RKO (cell line): ENCODE measurements at regions not wholly inside any gene's neighbourhood (a gene's known extent, or its start where the extent isn't known, plus 50 kb on each side); places are given as distances from the start of the nearest gene placed in this dataset.

Source experiments
- DNase-seq: peaks from one replicate; pipeline ENCODE4 v3.0.0-alpha.2; 2016; ENCODE audit warnings: low spot score

DNA sequence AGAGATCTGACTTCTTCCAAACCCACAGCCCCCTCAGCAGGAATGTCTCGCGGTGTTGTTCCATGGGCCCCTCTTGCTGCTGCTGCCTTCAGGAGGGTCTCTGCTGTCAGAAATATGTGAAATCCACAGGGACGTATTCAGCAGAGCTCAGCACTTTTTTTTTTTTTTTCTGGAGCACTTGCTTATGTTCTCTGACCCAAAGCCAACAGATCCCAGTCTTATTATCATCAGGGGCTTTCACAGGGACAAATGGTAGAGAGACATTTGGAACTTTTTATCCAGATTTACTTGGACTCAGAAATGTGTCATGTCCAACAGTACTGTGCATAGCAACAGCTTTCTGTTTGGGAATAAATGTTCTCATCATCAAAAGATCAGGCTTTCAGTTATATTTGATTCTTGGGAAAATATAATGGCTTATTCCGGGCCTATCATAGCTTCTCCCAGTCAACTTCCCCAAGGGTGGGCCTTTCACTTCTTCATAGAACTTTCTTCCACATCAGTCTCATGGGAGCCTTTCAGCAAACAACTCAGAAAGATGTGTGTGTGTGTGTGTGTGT lies 332.7 kb downstream of the ZNF536 start:
- DNase-seq = no peak

DNA sequence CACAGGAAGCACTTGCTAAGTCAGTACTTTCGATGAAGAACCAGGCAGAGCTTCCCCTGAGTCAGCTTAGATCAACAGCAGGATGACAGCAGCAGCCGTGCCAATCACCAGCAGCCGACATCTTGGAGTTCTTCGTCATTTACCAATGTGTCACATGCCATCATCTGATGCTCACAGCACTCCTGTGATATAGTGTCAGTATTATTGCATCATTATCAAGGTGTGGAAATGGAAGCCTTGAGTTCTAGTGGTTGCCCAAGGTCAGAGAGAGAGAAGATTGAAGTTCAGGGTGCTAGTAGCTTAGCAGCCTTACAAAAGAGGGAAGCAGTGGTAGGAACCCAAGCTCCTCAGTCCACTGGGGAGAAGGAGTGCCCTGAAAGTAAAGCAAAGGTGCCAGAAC lies 331.5 kb downstream of the ZNF536 start:
- DNase-seq = peak; percentile 33

DNA sequence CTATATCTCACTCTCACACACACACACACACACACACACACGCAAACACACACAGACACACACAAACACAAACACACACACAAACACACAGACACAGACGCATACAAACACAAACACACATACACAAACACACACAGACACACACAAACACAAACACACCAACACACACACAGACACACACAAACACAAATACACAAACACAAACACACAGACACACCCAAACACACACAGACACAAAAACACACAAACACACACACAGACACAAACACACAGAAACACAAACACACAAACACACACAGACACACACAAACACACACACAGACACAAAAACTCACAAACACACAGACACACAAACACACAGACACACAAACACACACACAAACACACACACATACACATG lies 329.0 kb downstream of the ZNF536 start:
- DNase-seq = no peak

DNA sequence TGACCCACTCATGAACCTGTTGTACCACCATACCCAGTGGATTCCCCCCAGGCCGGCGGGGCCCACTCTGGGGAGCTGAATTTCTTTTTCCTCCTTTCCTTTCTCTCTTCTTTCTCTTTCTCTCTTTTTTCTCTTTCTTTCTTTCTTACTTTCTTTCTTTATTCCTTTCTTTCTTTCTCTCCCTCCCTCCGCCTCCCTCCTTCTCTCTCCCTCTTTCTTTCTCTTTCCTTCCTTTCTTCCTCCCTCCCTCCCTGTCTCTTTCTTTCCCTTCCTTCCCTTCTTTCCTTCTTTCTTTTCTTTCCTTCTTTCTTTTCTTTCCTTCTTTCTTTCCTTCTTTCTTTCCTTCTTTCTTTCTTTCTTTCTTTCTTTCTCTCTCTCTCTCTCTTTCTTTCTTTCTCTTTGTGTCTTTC lies 327.7 kb downstream of the ZNF536 start:
- no peak for DNase-seq

DNA sequence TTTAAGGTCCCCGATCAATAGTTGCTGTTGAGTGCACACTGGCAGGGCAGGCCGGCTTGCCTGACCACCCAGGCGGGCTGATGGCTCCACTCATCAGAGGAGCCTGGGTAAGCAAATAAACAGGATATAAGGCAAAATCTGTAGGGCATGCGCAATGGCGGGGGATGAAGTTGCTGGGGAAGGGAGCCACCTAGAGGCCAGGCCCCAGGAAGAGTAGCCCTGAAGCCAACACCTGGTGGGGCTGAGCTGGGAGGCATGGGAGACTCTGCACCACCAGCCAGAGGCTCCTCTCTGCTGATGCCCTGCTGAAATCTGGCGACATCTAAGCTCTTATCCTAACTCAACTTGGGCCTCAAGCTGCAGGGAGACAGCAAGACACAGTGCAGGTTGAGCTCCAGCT lies 324.3 kb downstream of the ZNF536 start:
- peak; percentile 3 for DNase-seq

DNA sequence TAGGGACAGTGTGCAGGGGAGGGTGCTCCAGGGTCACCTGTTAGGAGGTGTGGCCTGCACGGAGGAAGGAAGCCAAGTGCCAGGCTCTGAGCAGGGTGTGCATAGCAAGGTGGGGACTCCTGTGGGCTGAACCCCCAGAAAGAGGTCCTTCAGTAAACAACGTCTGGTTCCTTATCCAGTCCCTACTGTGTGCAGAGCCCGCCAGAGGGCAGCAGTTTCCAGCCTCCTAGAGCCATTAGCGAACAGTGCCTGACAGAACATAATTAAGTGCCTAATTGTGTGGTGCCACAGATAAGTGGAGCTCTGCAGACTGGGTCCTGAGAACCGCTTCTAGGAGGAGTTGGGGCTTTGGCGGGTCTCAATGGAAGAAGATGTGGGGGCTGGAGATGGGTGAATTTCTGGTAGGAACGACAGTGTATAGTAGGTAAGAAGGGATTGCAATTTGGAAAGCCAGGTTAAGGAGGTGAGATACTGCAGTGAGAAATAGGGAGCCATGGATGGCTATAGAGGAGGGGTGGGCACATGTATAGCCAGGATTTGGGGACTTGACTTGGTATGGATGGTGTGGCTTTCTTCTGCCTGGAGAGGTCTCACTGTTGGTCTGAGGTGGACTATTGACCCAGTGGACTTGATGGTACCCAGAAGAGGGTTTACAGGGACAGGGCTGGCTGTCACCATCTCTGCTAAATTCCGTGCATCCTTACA lies 323.1 kb downstream of the ZNF536 start:
- peak; percentile 29 for DNase-seq

DNA sequence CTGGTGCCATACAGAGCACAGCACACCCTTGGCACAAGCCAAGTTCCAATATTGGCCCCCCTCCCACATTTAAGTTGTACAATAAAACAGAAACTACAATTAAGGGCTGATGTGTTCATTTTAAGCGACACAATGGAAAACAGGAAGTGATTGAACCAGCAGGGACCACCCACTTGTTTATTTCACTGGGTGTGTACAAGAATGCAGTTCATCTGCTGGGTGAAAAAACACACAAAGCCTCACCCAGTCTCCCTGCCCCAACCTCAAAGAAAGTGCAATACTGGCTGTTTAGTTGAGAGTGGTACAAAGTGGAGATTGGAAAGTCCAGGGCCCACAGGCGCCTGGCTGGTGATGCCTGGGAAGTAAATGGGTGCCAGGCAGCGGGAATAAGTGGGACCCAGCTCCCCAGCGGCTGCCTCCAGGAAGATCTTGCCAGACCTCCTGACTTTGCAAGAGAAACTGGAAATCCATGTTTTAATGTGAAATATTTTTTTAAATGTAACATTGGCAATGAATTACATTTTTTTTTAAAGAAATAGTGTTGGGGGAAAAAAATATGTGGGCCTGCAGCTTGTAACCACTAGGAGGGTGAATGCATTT lies 322.1 kb downstream of the ZNF536 start:
- no peak for DNase-seq

DNA sequence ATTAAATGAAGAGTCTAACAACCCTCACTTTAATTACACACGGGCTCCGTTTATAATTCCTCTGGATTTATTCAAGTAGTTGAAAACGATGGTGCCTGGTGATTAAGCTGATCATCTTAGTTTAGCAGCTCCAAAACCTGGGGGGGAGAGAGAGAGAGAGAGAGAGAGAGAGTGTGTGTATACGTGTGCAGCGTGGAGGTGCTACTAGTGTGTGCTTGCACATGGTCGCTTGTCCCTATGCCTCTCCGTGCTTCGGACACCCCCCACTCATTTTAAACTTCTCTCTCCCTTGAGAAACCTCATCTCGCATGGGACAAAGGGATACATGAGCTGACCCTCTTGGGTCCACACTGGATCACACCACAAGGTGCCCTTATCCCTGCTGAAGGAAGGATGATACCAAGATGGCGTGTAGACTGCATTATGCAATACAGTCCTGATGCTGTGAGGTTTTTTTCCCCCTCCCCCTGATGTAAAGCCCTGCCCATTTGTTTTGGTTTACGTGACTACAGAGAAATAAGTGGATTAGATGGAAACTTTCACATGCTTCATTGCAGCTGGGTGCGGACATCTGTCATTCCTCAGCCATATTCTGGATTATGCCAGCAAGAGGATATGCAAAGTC lies 320.8 kb downstream of the ZNF536 start:
- DNase-seq = no peak

DNA sequence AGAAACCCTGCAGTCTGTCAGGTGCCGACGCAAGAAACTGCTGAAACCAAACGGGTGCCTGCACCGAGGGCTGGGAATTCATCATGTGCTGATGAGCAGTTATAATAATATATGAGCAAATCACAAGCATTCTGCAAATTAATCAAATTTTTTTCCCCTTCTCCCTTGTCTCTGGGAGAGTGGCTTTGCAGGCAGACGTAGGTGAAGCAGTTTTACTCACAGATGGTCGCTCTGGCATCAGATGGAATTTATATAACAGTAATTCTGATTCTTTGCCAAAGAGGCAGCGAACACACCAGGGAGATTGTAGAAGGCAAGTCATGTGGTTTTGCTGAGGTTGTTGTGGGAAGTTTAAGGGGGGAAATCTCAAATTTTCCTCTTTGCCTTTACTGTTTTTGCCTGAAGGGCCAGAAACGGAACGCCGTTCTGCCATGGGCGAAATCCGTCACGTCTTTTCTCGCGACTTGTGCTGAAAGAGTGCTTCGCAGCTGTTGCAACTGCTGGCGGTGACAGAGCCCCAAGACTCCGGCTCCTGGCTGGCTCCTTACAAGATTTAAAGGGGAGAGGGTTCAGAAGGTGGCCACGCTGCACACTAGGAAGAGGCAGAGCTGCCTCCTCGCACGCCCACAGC lies 320.1 kb downstream of the ZNF536 start:
- DNase-seq = no peak

DNA sequence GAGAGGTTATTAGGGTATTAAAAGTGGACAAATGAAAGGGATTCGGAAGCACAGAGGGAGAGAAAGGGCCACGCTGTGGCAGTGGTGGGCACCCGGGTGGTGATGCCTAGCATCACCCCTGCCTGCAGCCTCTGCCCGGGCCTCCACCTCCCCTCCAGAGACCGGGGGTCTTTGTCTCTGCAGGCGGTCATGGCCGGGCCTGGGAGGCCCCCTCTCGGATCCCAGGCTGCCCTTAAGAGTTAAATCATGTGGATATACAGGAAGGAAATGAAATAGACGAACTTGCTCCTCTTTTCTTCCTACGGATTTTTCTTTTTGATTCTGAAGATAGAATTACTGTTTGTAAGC lies 319.6 kb downstream of the ZNF536 start:
- no peak for DNase-seq

DNA sequence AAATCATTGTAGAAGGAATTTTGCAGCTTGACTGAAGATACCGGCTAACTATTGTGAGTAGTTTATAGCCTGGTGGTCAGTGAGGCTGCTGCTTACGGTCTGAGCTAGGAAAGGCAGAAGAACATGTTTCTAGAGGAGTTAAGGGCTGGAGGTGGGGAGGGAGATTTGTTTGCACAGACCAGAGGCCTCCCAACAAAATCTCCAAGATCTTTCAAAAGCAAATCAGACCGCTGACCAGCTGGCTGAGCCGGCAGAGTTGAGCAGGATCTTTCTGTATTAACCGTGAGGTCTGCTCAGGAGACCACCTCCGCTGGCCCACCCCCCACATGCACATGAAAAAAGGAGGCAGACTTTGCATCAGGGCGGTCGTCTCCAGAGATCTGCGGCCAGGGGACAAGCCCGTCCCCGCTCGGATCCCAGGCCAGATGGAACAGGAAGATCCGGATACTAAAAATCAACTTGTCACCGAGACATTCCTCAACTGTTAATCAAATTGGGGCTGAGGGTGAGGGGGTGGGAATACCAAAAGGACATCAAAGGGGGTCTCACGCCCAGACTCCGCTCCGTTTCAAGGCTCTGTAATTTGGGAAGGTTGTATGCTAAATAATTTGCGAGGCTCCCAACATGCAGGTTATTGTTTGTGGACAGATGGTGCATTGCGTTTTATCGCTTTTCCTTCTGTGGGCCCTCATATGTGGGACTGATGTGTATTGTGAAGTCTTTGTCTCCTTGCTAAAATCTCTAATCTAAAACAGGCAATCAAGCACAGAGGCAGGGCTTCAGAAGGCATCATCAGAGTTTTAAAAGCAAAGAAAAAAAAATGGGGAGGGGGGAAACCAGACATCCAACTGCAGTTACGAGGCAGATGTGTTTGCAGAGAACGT lies 319.0 kb downstream of the ZNF536 start:
- no peak for DNase-seq

DNA sequence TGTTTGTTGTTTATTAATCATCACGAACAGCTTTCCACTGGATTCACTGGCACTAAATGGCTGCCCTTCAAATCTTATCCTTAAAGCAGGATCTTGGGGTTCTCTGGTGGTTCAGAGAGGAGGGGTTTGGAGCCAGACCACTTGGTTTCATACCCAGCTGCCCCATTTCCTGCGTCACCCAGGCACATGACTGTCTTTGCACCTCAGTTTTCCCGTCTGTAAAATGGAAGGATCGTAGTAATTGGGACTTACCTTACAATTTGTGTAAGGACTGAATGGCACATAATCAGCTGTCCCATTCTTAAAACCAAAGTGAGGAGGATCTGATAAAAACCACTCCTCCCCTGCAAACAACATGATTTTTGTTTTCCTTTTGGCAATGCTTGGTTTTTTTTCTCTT lies 318.3 kb downstream of the ZNF536 start:
- no peak for DNase-seq

DNA sequence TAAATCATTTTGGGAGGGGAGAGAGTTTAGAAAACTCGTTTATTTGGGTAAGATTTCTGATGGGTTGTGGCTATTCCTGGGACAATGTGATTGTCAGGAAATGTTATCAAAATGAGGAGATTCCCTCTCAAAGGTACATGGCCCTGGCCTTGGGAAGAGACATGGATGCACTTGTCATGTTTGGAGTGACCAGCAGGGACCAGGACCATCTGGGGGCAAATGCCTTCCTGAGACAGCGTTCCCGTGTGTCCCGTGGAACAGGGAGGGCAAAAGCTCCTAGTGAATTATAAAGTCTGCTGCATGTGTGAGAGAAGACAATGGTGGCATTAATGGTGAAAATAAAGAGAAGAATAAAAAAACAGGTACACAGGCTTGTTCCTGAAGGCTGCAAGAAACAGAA lies 317.3 kb downstream of the ZNF536 start:
- DNase-seq = no peak

DNA sequence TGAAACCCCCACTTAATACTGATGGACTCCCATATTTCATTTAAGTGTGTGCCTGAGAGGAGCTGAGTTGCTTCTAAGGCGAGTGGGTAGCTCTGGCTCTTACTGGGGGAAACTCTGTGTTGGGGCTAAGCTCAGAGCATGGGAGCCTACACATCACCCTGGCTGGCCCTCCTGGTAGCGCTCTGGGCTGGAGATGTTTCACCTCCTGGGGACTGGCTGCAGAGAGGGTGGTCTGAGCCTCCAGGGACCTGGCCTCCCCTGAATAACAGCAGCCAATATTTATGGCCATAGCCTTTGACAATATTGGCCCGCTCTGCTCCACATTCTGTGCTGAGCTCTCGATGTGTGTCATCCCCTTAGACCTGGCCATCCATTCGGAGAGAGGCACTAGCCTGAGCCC lies 316.5 kb downstream of the ZNF536 start:
- DNase-seq = no peak

DNA sequence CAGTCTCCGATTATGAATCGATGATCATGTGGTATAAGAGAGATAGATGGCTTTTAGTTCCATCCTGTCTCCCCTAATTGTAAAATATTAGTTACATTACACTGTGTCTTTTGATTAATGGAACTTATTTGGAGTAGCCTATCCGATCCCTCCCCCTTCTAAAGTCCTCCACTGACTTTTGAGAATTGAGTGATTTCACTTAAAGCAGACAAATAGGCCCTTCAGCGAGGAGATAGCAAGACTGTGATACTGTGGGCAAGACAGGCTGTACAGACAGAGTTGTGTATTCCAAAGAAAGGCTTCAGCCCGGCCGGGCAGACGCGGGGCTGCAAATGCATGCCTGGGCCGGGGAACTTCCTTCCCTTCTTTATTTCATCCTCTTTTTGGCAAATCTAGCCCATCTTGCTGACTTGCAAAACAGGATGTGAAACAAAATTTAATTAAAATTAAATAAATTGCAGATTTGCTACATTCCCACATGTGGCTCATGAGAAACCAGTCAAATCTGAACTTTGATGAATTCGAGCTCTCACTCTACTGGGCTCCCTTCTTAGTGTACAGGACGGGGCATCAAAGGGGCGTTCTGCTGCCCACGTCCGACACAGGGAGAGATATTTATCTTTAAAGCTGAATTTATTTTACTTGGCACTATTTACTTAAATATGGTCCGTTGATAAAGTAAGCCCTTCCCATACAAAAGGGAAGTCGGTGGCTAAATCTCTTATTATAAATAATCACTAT lies 314.8 kb downstream of the ZNF536 start:
- DNase-seq = no peak

DNA sequence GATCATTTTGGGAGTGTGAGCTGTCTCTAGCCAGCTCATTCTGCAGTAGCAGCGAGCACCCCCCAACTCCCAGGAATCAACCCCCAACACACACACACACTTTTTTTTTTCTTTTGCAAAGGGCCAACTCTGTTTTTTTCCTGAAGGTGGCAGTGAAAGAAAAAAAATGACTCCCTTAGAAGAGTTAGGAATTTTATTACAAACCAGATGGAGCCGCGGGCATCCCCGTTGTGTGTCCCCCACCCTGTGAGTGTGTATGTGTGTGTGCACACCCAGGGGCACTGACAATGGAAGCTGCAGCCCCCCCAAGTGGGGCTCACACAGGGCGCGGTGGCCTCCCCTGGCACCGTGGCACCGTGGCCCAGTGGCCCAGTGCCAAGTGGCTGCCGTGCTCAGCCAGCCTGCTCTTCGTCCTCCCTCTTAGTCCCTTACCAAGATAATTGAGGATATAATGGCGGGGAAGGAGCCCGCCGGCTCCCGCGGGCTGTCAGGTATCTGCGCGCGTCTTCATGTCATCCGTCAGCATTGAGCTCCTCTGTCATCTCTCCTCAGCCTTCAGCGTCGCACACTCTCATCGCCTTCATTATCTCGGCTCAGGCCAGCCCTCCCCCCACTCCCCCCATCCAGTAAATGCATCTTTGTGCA lies 314.1 kb downstream of the ZNF536 start:
- no peak for DNase-seq

DNA sequence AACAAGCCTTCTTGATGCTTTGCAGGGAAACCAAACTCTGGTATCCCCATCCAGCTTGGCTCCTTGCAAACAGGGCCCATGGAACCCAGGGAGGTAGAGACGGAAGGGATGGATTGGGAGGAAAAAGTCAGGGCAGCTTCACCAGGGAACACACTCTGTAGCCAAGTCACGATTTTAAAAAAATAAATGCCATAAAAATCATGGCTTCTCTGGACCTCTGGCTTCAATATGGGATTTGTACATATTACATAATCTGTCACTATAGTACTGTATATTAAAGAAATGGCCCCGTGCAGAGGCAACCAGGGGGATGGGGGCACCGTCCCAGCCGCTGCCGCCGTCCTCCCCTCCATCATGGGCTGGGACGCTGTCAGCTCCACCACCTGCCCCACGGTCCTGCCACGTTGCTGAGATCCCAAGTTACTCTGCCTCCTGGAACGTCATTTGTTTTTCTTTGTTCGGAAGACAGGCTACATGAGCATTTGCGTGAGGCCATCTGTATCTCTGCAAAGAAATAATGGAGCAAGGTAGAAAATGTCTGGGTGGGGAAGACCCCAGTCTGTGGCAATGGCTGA lies 313.3 kb downstream of the ZNF536 start:
- DNase-seq = no peak

DNA sequence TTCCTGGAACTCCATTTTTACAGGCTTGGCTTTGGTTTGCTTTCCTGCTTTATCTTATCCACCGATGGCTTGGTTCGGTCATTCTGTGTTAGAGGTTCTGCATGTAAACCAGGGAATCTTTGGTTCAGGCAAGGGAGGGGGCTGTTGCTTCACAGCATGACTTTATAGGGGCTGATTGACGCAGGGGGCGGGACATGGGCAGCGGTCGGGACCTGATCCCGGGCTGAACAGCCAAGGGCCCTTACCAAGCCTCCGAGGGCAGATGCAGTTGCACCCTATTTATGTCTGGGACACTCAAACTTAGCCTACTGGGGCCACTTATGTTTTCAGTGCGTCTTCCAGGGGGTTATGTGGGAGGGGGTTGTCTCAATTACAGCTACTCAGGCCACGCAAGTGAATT lies 312.4 kb downstream of the ZNF536 start:
- no peak for DNase-seq

DNA sequence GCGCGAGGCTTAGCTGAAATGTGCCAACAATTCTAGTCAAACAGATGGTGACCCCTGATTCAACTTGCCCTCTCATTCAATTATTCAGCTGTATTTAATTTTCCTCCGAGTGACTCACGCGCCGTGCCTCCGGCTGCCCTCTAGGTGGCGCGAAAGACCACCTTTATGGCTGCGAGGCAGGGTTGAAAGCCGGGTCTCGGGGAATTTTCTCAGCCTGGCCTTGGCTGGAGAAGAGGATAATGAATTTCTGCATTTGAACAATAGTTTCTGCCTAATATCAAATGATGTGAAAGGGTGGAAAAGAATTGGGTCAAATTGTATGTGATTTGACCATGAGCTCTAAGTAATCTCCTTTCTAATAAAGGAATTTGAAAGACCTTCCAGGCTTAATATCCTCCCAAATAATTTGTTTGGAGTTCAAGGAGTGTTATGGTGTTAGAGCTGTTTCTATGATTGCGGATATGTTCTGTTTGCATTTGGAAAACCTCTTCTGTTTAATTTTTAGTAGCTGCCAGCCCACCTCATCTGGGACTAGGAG lies 310.9 kb downstream of the ZNF536 start:
- peak; percentile 87 for DNase-seq
